ENCODE measurements at regions not wholly inside any gene's neighbourhood (a gene's known extent, or its start where the extent isn't known, plus 50 kb on each side); places are given as distances from the start of the nearest gene placed in this dataset.

- DNase-seq, result no peak
Measured at GRCh38 chr15:36469311-36469966, 110.0 kb upstream of the CDIN1 start.

GRCh38 chr15:36472672-36473071 lies 106.8 kb upstream of the CDIN1 start:
- no peak for DNase-seq

GRCh38 chr15:36478561-36478960 lies 100.9 kb upstream of the CDIN1 start:
- no peak for DNase-seq

- DNase-seq, result no peak
Measured at GRCh38 chr15:36479200-36479896, 100.1 kb upstream of the CDIN1 start.

GRCh38 chr15:36481156-36481555 lies 98.3 kb upstream of the CDIN1 start:
- DNase-seq, result no peak

GRCh38 chr15:36483409-36483808 lies 96.0 kb upstream of the CDIN1 start:
- no peak for DNase-seq

- DNase-seq, result no peak
Measured at GRCh38 chr15:36484038-36484778, 95.2 kb upstream of the CDIN1 start.

GRCh38 chr15:36491912-36492311 lies 87.5 kb upstream of the CDIN1 start:
- DNase-seq, result no peak

GRCh38 chr15:36495456-36495991 lies 83.9 kb upstream of the CDIN1 start:
- DNase-seq, result no peak

- DNase-seq, result no peak
Measured at GRCh38 chr15:36497901-36498300, 81.5 kb upstream of the CDIN1 start.

- DNase-seq, result no peak
Measured at GRCh38 chr15:36498401-36498800, 81.0 kb upstream of the CDIN1 start.

GRCh38 chr15:36498916-36499315 lies 80.5 kb upstream of the CDIN1 start:
- no peak for DNase-seq

- DNase-seq, result no peak
Measured at GRCh38 chr15:36499412-36500389, 79.7 kb upstream of the CDIN1 start.

GRCh38 chr15:36501063-36501678 lies 78.3 kb upstream of the CDIN1 start:
- DNase-seq, result peak; percentile 56

- DNase-seq, result no peak
Measured at GRCh38 chr15:36502509-36502908, 76.9 kb upstream of the CDIN1 start.

- DNase-seq, result no peak
Measured at GRCh38 chr15:36506733-36507356, 72.6 kb upstream of the CDIN1 start.

- DNase-seq, result no peak
Measured at GRCh38 chr15:36507458-36507857, 72.0 kb upstream of the CDIN1 start.

- no peak for DNase-seq
Measured at GRCh38 chr15:36511594-36511993, 67.8 kb upstream of the CDIN1 start.

- DNase-seq, result no peak
Measured at GRCh38 chr15:36517758-36518157, 61.7 kb upstream of the CDIN1 start.

- no peak for DNase-seq
Measured at GRCh38 chr15:36519067-36519466, 60.4 kb upstream of the CDIN1 start.

- no peak for DNase-seq
Measured at GRCh38 chr15:36525430-36525829, 54.0 kb upstream of the CDIN1 start.
